SJSA1 (cell line): ENCODE measurements at regions not wholly inside any gene's neighbourhood (a gene's known extent, or its start where the extent isn't known, plus 50 kb on each side); places are given as distances from the start of the nearest gene placed in this dataset.
"Not testable (repeated sequence)": the region's sequence is repeated elsewhere in the genome, so short reads cannot be mapped to it uniquely, and the experiment has no call there.

Source experiments
- DNase-seq, 2 experiments: peaks; one replicate each; pipeline ENCODE4 v3.0.0-alpha.2; 2015 to 2020; ENCODE audit warnings: low spot score in 2 of 2, low read depth in 1 of 2
- H3K27ac ChIP-seq: fragments of 250-450 bp; sonication (Bioruptor Pico); 2 replicates; pipeline ENCODE4 v1.5.1; 2020; ENCODE audit warnings: mild to moderate bottlenecking, moderate library complexity
- H3K27me3 ChIP-seq: fragments of 250-450 bp; sonication (Bioruptor Pico); replicated peaks from 2 replicates; pipeline ENCODE4 v1.5.1; 2020; ENCODE audit warnings: mild to moderate bottlenecking, moderate library complexity
- H3K36me3 ChIP-seq: fragments of 250-450 bp; sonication (Bioruptor Pico); 2 replicates; pipeline ENCODE4 v1.5.1; 2020; ENCODE audit warnings: mild to moderate bottlenecking
- H3K4me1 ChIP-seq: fragments of 250-450 bp; sonication (Bioruptor Pico); replicated peaks from 2 replicates; pipeline ENCODE4 v1.6.1; 2021; ENCODE audit warnings: mild to moderate bottlenecking
- H3K4me3 ChIP-seq: fragments of 250-450 bp; sonication (Bioruptor Pico); 2 replicates; pipeline ENCODE4 v1.5.1; 2020; ENCODE audit warnings: mild to moderate bottlenecking
- H3K9me3 ChIP-seq: fragments of 250-450 bp; sonication (Bioruptor Pico); replicated peaks from 2 replicates; pipeline ENCODE4 v1.5.1; 2020; ENCODE audit warnings: mild to moderate bottlenecking

DNA sequence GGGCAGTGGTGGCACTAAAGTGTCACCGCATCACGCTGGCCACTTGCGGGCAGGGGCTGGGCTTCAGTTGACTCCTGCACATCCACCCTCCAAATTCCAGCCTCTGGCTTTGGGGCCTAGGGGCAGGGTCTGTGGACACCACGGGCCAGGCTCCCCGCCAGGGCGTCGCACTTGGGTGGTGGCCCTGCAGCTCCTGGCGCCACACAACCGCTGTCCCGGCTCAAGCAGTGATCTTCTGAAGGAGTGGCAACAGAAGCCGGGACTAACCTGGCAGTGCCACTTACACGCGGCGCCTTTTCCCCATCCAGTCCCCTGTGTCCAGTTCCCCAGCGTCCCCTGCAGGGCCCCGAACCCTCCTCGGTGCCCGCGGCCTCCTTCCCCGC is 134.3 kb upstream of the ZNF92 start:
- Histone ChIP-seq H3K27me3 (no peaks in the 10 kb centered on the region), H3K36me3 (no peaks in the 10 kb centered on the region), H3K27ac (no peak overlapping the region), H3K4me1 (no peaks in the 10 kb centered on the region), H3K4me3 (no peak overlapping the region), H3K9me3 (no peaks in the 10 kb centered on the region)
- no peak for DNase-seq

GRCh38 chr7:65238785-65239184 is 134.9 kb upstream of the ZNF92 start:
- Histone ChIP-seq H3K27ac (no peak overlapping the region), H3K27me3 (no peaks in the 10 kb centered on the region), H3K9me3 (no peaks in the 10 kb centered on the region), H3K36me3 (no peaks in the 10 kb centered on the region), H3K4me1 (no peaks in the 10 kb centered on the region), H3K4me3 (no peak overlapping the region)
- DNase-seq = no peak

- no peaks in the 10 kb centered on the region for H3K4me1 ChIP-seq
- H3K36me3 ChIP-seq = no peaks in the 10 kb centered on the region
- H3K4me3 ChIP-seq = no peak overlapping the region
- no peaks in the 10 kb centered on the region for H3K9me3 ChIP-seq
- no peak overlapping the region for H3K27ac ChIP-seq
- no peaks in the 10 kb centered on the region for H3K27me3 ChIP-seq
- no peak for DNase-seq
These were observed 138.1 kb upstream of the ZNF92 start for GRCh38 chr7:65235586-65235985.

DNA sequence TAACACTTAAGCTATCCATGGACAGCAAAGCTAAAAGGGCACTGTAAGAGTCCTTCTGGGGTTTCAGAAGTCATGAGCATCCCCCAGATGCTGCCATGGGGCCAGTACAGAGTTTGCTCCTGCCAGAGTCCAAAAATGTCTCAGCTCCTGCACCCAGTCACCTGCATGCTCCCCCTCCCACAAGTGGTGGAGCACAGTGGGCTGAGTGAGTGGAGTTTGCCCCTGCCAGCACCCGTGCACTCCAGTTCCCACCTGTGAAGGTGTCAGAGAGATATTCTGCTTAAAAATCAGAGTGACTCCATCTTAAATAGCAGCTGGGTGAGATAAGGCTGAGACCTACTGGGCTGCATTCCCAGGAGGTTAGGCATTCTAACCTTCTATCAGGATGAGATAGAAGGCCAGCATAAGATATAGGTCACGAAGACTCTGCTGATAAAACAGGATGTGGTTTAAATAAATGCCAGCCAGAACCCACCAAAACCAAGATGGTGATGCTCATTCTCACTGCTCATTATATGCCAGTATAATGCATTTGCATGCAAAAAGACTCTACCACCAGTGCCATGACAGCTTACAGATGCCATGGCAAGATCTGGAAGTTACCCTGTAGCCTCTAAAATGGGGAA is 140.1 kb upstream of the ZNF92 start:
- no peak overlapping the region for H3K27ac ChIP-seq
- no peaks in the 10 kb centered on the region for H3K9me3 ChIP-seq
- DNase-seq = no peak
- no peaks in the 10 kb centered on the region for H3K4me1 ChIP-seq
- H3K4me3 ChIP-seq = no peak overlapping the region
- H3K27me3 ChIP-seq = no peaks in the 10 kb centered on the region
- no peaks in the 10 kb centered on the region for H3K36me3 ChIP-seq

GRCh38 chr7:65230231-65230630 is 143.4 kb upstream of the ZNF92 start:
- Histone ChIP-seq H3K4me3 (no peak overlapping the region), H3K9me3 (no peaks in the 10 kb centered on the region), H3K27me3 (no peaks in the 10 kb centered on the region), H3K4me1 (no peaks in the 10 kb centered on the region), H3K36me3 (no peaks in the 10 kb centered on the region), H3K27ac (no peak overlapping the region)
- no peak for DNase-seq

DNA sequence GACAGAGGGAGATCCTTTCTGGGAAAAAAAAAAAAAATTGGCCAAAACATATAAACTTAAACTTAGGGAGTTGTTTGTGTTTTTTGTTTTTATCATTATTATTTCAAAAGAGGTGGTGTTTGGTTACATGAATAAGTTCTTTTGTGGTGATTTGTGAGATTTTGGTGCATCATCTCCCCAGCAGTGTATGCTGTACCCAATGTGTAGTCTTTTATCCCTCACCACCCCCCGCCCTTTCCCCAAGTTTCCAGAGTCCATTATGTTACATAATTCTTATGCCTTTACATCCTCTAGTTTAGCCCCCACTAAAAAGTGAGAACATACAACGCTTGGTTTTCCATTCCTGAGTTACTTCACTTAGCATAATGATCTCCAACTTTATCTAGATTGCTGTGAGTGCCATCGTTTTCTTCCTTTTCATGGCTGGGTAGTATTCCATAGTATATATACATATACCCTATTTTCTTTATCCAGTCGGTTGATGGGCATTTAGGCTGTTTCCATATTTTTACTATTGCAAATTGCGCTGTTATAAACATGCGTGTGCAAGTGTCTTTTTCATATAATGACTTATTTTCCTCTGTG is 148.1 kb upstream of the ZNF92 start:
- Histone ChIP-seq H3K27me3 (no peaks in the 10 kb centered on the region), H3K4me1 (no peaks in the 10 kb centered on the region), H3K4me3 (no peak overlapping the region), H3K27ac (no peak overlapping the region), H3K9me3 (no peaks in the 10 kb centered on the region), H3K36me3 (no peaks in the 10 kb centered on the region)
- DNase-seq = no peak

GRCh38 chr7:65222655-65223054 is 151.0 kb upstream of the ZNF92 start:
- no peaks in the 10 kb centered on the region for H3K9me3 ChIP-seq
- H3K27ac ChIP-seq = no peak overlapping the region
- H3K27me3 ChIP-seq = no peaks in the 10 kb centered on the region
- H3K4me3 ChIP-seq = no peak overlapping the region
- no peak for DNase-seq
- no peaks in the 10 kb centered on the region for H3K4me1 ChIP-seq
- H3K36me3 ChIP-seq = no peaks in the 10 kb centered on the region

DNA sequence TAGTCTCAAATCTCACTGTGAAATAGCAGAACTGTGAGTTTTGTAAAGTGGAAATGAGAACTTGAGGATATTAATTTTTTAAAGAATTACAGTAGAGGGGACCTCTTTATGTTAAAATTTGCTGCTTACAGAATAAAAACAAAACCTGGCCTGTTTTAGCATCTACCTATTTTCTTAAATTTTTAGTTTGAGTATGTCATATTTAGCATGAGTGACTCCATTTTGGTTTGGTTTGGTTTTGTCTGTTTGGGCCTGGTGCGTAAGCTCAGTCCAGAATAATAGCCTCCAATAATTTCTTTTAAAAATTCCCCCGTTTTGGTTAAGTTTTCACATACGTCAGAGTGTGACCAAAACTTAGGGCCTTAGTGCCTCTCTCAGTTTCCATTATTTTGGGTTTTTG is 152.0 kb upstream of the ZNF92 start:
- Histone ChIP-seq H3K9me3 (no peaks in the 10 kb centered on the region), H3K27me3 (no peaks in the 10 kb centered on the region), H3K4me1 (no peaks in the 10 kb centered on the region), H3K4me3 (no peak overlapping the region), H3K27ac (no peak overlapping the region), H3K36me3 (no peaks in the 10 kb centered on the region)
- DNase-seq = no peak

- DNase-seq = no peak
- no peak overlapping the region for H3K4me3 ChIP-seq
- H3K9me3 ChIP-seq = no peaks in the 10 kb centered on the region
- H3K4me1 ChIP-seq = no peaks in the 10 kb centered on the region
- H3K27me3 ChIP-seq = no peaks in the 10 kb centered on the region
- H3K27ac ChIP-seq = no peak overlapping the region
- H3K36me3 ChIP-seq = no peaks in the 10 kb centered on the region
These were observed 154.0 kb upstream of the ZNF92 start for GRCh38 chr7:65219623-65220022.

DNA sequence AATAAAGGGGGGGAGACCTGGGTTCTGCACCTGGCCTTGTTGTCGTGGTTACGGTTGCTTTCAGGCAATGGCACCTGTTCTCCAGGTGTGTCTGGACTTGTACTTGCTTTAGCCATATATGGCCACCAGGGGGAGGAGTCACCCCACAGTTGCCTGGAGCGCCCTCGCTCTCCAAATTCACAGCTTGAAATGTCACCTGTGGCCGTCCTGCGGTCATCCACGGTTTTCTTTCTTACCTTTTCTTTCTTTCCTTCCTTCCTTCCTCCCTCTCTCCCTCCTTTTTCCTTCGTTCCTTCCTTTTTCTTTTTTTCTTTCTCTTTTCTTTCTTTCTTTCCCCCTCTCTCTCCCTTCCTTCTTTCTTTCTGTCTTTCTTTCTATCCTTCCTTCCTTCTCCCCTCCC is 157.2 kb upstream of the ZNF92 start:
- DNase-seq = no peak
- no peaks in the 10 kb centered on the region for H3K27me3 ChIP-seq
- H3K4me3 ChIP-seq = no peak overlapping the region
- H3K36me3 ChIP-seq = no peaks in the 10 kb centered on the region
- no peak overlapping the region for H3K27ac ChIP-seq
- no peaks in the 10 kb centered on the region for H3K4me1 ChIP-seq
- H3K9me3 ChIP-seq = no peaks in the 10 kb centered on the region

DNA sequence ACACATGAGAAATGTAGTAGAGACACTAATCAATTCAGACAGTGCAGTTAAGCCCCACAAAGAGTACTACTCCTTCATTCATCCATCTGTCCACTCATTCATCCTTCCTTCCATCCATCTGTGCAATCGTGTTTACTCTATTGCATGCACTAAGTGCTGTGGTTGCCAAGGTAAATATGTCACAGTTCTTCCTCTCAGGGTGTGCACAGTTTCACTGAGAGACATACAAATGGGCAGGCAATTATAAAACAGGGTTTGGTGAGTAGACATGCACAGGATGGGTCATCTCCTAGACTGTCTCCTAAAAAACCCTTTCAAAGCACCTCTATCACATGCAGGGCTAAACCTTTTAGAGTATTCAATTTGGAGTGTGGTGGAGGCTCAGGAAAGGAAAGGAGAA is 160.4 kb upstream of the ZNF92 start:
- not testable (repeated sequence) for H3K4me1 ChIP-seq, H3K9me3 ChIP-seq, H3K27ac ChIP-seq, H3K4me3 ChIP-seq, H3K27me3 ChIP-seq, DNase-seq, H3K36me3 ChIP-seq

DNA sequence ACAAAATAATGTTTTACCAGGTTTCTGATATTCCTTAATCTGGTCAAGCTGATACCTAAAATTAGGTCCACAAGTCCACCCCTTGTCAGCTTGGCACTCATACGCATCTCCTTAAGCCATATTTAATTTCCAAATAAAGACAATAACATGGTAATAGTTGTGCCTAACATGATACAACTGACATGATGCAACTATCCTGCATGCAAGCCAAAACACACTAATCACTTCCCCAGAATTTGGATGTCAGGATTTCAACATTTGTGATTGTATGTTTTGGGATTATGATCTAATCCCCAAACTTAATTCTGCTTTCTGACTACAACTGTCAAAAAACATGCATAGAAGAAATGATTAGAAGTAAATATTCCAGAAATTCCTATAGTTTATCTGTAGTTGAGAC is 174.4 kb upstream of the ZNF92 start:
- DNase-seq, H3K4me3 ChIP-seq, H3K36me3 ChIP-seq, H3K4me1 ChIP-seq, H3K9me3 ChIP-seq, H3K27me3 ChIP-seq, H3K27ac ChIP-seq: not testable (repeated sequence)

DNA sequence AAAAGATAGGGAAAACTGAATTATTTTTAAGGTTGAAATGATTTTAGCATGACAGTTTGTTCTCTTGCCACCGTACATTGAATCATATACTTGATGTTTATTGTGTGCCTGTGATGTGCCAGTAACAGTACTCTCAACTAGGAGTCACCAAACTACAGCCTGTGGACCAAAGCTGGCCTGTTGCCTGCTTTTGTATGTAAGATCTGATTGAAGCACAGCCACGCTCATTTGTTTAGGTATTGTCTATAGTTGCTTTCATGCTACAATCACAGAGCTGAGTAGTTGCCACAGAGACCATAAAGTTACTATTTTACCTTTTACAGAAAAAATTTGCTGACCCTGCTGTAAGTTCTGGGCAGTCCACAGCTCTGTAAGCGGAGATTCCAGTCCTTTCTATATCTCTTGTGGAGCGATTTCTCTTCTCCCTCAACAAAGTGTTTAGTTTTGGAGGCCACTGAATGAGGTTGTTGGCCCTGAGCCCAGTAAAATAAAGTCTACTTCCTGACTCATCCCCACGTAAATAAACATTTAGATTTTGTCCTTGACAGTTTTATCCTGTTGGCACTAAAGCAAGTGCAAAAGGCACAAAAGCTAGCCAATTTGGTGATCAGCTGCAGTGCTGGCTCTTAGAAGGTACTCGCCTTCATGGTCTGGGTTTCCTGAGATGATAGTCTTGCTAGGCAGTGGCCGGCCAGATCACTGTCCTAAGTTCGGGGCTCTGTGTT is 180.2 kb upstream of the ZNF92 start:
- not testable (repeated sequence) for H3K4me3 ChIP-seq, DNase-seq, H3K36me3 ChIP-seq, H3K9me3 ChIP-seq, H3K27ac ChIP-seq, H3K4me1 ChIP-seq, H3K27me3 ChIP-seq

- H3K27ac ChIP-seq, H3K4me1 ChIP-seq, H3K27me3 ChIP-seq, H3K36me3 ChIP-seq, DNase-seq, H3K9me3 ChIP-seq, H3K4me3 ChIP-seq: not testable (repeated sequence)
These were observed 170.6 kb upstream of the ERV3-1 start for GRCh38 chr7:65177041-65177440.

DNA sequence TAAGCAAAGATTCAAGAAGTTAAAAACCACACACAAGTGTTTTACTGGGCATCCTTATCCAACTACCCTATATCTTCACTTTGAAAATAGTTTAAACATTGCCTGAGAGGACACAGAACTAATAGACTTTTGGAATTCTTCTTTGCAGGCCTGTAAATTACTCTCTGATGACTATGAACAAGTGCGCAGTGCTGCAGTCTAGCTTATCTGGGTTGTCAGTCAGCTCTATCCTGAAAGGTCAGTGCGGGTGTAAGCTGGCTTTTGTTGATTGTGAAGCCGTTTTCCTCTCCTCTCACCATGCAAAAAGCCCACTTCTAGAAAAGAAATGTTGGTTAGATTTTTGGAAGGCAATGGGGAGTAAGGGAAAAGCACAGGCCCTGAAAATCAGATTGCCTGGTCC is 143.6 kb upstream of the ERV3-1 start:
- H3K4me1 ChIP-seq, H3K27me3 ChIP-seq, H3K4me3 ChIP-seq, DNase-seq, H3K36me3 ChIP-seq, H3K27ac ChIP-seq, H3K9me3 ChIP-seq: not testable (repeated sequence)
